ENCODE measurements at regions not wholly inside any gene's neighbourhood (a gene's known extent, or its start where the extent isn't known, plus 50 kb on each side); places are given as distances from the start of the nearest gene placed in this dataset.

DNA sequence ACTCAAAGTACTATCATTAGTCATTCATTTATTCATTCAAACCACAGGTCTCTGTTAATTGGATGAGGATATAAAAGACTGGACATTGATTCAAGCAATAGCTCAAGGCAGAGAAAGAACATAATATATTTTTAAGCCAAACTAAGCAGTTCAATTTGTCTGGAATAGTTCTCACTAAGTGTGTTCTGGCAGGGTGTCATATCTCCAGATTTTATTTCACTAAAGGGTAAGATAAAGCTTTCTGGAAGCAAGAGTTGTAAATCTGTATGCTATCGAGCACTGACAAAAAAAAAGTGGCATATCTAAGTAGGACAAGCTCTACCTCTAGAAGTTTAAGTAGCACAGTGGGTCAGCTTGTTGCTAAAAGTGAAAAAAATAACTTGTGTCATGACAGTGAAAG lies 375.6 kb downstream of the TUSC1 start:
- TF ChIP-seq GATA2 (IDR thresholded peaks at IDR 0.05; ENCODE audit: low read depth, low read length) (no peak), GATA3 (IDR thresholded peaks at IDR 0.05; ENCODE audit: low read depth, low read length) (no peak)

All from SH-SY5Y (cell line).